Choroid plexus epithelial cell (primary cell): ENCODE measurements at regions not wholly inside any gene's neighbourhood (a gene's known extent, or its start where the extent isn't known, plus 50 kb on each side); places are given as distances from the start of the nearest gene placed in this dataset.

ENCODE experiments used
- DNase-seq: peaks from one replicate; pipeline ENCODE4 v3.0.0-alpha.2; 2010; ENCODE audit warnings: low read depth
- H3K4me3 ChIP-seq: 2 replicates; pipeline ENCODE4 v1.5.1; 2011; ENCODE audit warnings: low read depth, mild to moderate bottlenecking, control low read depth, low read length, moderate library complexity
- CTCF ChIP-seq: conservative IDR thresholded peaks from 2 replicates; pipeline ENCODE4 v1.5.1; 2011; ENCODE audit warnings: low read depth, mild to moderate bottlenecking, control low read depth, inconsistent platforms, low read length, moderate library complexity

GRCh38 chr13:30816736-30817135, 81.4 kb downstream of the ALOX5AP start:
- no peak for TF ChIP-seq CTCF
- no peak overlapping the region for H3K4me3 ChIP-seq
- no peak for DNase-seq

GRCh38 chr13:30818323-30818960, 83.1 kb downstream of the ALOX5AP start:
- peak; percentile 87 for DNase-seq
- no peak overlapping the region for H3K4me3 ChIP-seq
- TF ChIP-seq CTCF: no peak

GRCh38 chr13:30819136-30819888, 84.0 kb downstream of the ALOX5AP start:
- no peak overlapping the region for H3K4me3 ChIP-seq
- DNase-seq: no peak
- no peak for TF ChIP-seq CTCF

GRCh38 chr13:30821421-30821820, 84.7 kb upstream of the MEDAG start:
- TF ChIP-seq CTCF: no peak
- H3K4me3 ChIP-seq: no peak overlapping the region
- no peak for DNase-seq

- TF ChIP-seq CTCF: no peak
- DNase-seq: no peak
- H3K4me3 ChIP-seq: no peak overlapping the region
Measured at GRCh38 chr13:30824651-30825050, 81.4 kb upstream of the MEDAG start.

- TF ChIP-seq CTCF: no peak
- DNase-seq: no peak
- no peak overlapping the region for H3K4me3 ChIP-seq
Measured at GRCh38 chr13:30826911-30827577, 79.0 kb upstream of the MEDAG start.
